GM19023 (cell line): ENCODE measurements at regions not wholly inside any gene's neighbourhood (a gene's known extent, or its start where the extent isn't known, plus 50 kb on each side); places are given as distances from the start of the nearest gene placed in this dataset.

Experiments used
- ATAC-seq: cut with Tn5 transposase; IDR thresholded peaks from one replicate; pipeline ENCODE4 v1.9.1; 2021; ENCODE audit warnings: mild to moderate bottlenecking, moderate library complexity; ENCODE audit not compliant: unreplicated experiment

- ATAC-seq, result no peak
Observed at GRCh38 chr2:158009399-158009798, 92.3 kb upstream of the UPP2 start.

GRCh38 chr2:158006961-158007719, 94.5 kb upstream of the UPP2 start:
- ATAC-seq, result no peak

GRCh38 chr2:158004126-158004764, 97.4 kb upstream of the UPP2 start:
- ATAC-seq, result no peak

- ATAC-seq, result no peak
Observed at GRCh38 chr2:158002079-158002478, 99.6 kb upstream of the UPP2 start.

GRCh38 chr2:157996799-157997198, 104.9 kb upstream of the UPP2 start:
- no peak for ATAC-seq

- ATAC-seq, result no peak
Observed at GRCh38 chr2:157995117-157995516, 106.6 kb upstream of the UPP2 start.

- ATAC-seq, result no peak
Observed at GRCh38 chr2:157991932-157992331, 109.7 kb upstream of the UPP2 start.

GRCh38 chr2:157990173-157990572, 111.5 kb upstream of the UPP2 start:
- ATAC-seq, result no peak

- ATAC-seq, result no peak
Observed at GRCh38 chr2:157989227-157989626, 112.4 kb upstream of the UPP2 start.

GRCh38 chr2:157986761-157987160, 110.6 kb upstream of the ACVR1 start:
- ATAC-seq, result no peak

- no peak for ATAC-seq
Observed at GRCh38 chr2:157984866-157985265, 108.7 kb upstream of the ACVR1 start.

GRCh38 chr2:157980020-157980419, 103.9 kb upstream of the ACVR1 start:
- ATAC-seq, result no peak

GRCh38 chr2:157971702-157972101, 95.6 kb upstream of the ACVR1 start:
- ATAC-seq, result no peak

GRCh38 chr2:157967856-157968255, 91.7 kb upstream of the ACVR1 start:
- ATAC-seq, result no peak

- no peak for ATAC-seq
Observed at GRCh38 chr2:157959249-157959648, 83.1 kb upstream of the ACVR1 start.

- ATAC-seq, result no peak
Observed at GRCh38 chr2:157957596-157957995, 81.5 kb upstream of the ACVR1 start.

- ATAC-seq, result no peak
Observed at GRCh38 chr2:157952558-157952957, 76.4 kb upstream of the ACVR1 start.

- no peak for ATAC-seq
Observed at GRCh38 chr2:157948856-157949255, 72.7 kb upstream of the ACVR1 start.

GRCh38 chr2:157946919-157947557, 70.9 kb upstream of the ACVR1 start:
- no peak for ATAC-seq

GRCh38 chr2:157940024-157940423, 63.9 kb upstream of the ACVR1 start:
- no peak for ATAC-seq

- no peak for ATAC-seq
Observed at GRCh38 chr2:157938556-157938955, 62.4 kb upstream of the ACVR1 start.

- no peak for ATAC-seq
Observed at GRCh38 chr2:157936406-157936805, 60.3 kb upstream of the ACVR1 start.
